HepG2 (cell line): ENCODE measurements at regions not wholly inside any gene's neighbourhood (a gene's known extent, or its start where the extent isn't known, plus 50 kb on each side); places are given as distances from the start of the nearest gene placed in this dataset.
A peak's percentile ranks its signal among the peaks of the same experiment; 100 is the strongest.

Source experiments
- CEBPG ChIP-seq: IDR thresholded peaks from 2 replicates; pipeline ENCODE4 v1.6.1; 2016
- CREM ChIP-seq, 2 experiments: sonication (generic) in 1 of 2; formaldehyde crosslinking in 1 of 2; IDR thresholded peaks; 2 replicates each; pipeline versions ENCODE4 v1.4.0 to v1.6.1; 2016 to 2020; ENCODE audit warnings: antibody characterized with exemption in 1 of 2, mild to moderate bottlenecking in 1 of 2, missing genetic modification reagents in 1 of 2
- MED1 ChIP-seq: sonication (generic); formaldehyde crosslinking; IDR thresholded peaks from 2 replicates; pipeline ENCODE4 v1.4.0; 2020; ENCODE audit warnings: missing genetic modification reagents
- MXD4 ChIP-seq: IDR thresholded peaks from 2 replicates; pipeline ENCODE4 v1.6.1; 2016; ENCODE audit warnings: mild to moderate bottlenecking, missing biosample characterization, missing genetic modification reagents
- MYNN ChIP-seq: sonication (generic); formaldehyde crosslinking; IDR thresholded peaks from 2 replicates; pipeline ENCODE4 v1.4.0; 2020; ENCODE audit warnings: mild to moderate bottlenecking, low read depth, missing genetic modification reagents
- NCOA2 ChIP-seq: sonication (generic); formaldehyde crosslinking; IDR thresholded peaks from 2 replicates; pipeline ENCODE4 v1.8.0; 2022; ENCODE audit warnings: inconsistent platforms
- NR2F2 ChIP-seq: IDR thresholded peaks from 2 replicates; pipeline ENCODE4 v1.6.1; 2012; ENCODE audit warnings: low read depth, inconsistent platforms, borderline replicate concordance
- PCBP1 ChIP-seq: fragments of 200-400 bp; formaldehyde crosslinking; IDR thresholded peaks from 2 replicates; pipeline ENCODE4 v1.6.1; 2017; ENCODE audit warnings: mild to moderate bottlenecking, low read depth, low read length, borderline replicate concordance
- PHF21A ChIP-seq: sonication (generic); formaldehyde crosslinking; IDR thresholded peaks from 2 replicates; pipeline ENCODE4 v1.5.0; 2020; ENCODE audit warnings: mild to moderate bottlenecking, missing genetic modification reagents
- REXO4 ChIP-seq: sonication (generic); formaldehyde crosslinking; IDR thresholded peaks from 2 replicates; pipeline ENCODE4 v1.8.0; 2022; ENCODE audit warnings: missing genetic modification reagents, mild to moderate bottlenecking, borderline replicate concordance
- RXRA ChIP-seq: sonication (generic); formaldehyde crosslinking; IDR thresholded peaks from 2 replicates; pipeline ENCODE4 v1.5.1; 2020; ENCODE audit warnings: missing genetic modification reagents
- SOX5 ChIP-seq: IDR thresholded peaks from 2 replicates; pipeline ENCODE4 v1.6.1; 2016; ENCODE audit warnings: borderline replicate concordance
- TBX2 ChIP-seq: sonication (generic); formaldehyde crosslinking; IDR thresholded peaks from 2 replicates; pipeline ENCODE4 v1.5.0; 2020; ENCODE audit warnings: missing genetic modification reagents, mild to moderate bottlenecking, borderline replicate concordance
- TEAD2 ChIP-seq: sonication (generic); formaldehyde crosslinking; IDR thresholded peaks from 2 replicates; pipeline ENCODE4 v1.9.0; 2021; ENCODE audit warnings: missing genetic modification reagents
- ZFP37 ChIP-seq: sonication (generic); formaldehyde crosslinking; IDR thresholded peaks from 2 replicates; pipeline ENCODE4 v1.4.0; 2020; ENCODE audit warnings: missing genetic modification reagents, borderline replicate concordance
- ZMYM3 ChIP-seq: sonication (generic); formaldehyde crosslinking; IDR thresholded peaks from 2 replicates; pipeline ENCODE4 v1.5.1; 2020; ENCODE audit warnings: mild to moderate bottlenecking, missing genetic modification reagents
- ZNF136 ChIP-seq: sonication (generic); formaldehyde crosslinking; IDR thresholded peaks from 2 replicates; pipeline ENCODE4 v1.8.1; 2022; ENCODE audit warnings: low read depth, mild to moderate bottlenecking, moderate library complexity, missing genetic modification reagents
- ZNF468 ChIP-seq: sonication (generic); formaldehyde crosslinking; IDR thresholded peaks from 2 replicates; pipeline ENCODE4 v1.8.0; 2022; ENCODE audit warnings: mild to moderate bottlenecking, moderate library complexity, missing genetic modification reagents
- ZNF749 ChIP-seq: sonication (generic); formaldehyde crosslinking; IDR thresholded peaks from 2 replicates; pipeline ENCODE4 v1.8.0; 2022; ENCODE audit warnings: mild to moderate bottlenecking, missing genetic modification reagents, moderate library complexity, borderline replicate concordance
- TF ChIP-seq, protein P1 (sequence below): sonication (generic); formaldehyde crosslinking; IDR thresholded peaks from 2 replicates; pipeline ENCODE4 v1.9.0; 2022; ENCODE audit warnings: low read depth, missing genetic modification reagents
- TF ChIP-seq, protein P2 (sequence below): sonication (generic); formaldehyde crosslinking; conservative IDR thresholded peaks from 2 replicates; pipeline ENCODE4 v1.8.0; 2022; ENCODE audit warnings: low read depth, missing genetic modification reagents
- TF ChIP-seq, protein P3 (sequence below): sonication (generic); formaldehyde crosslinking; IDR thresholded peaks from 2 replicates; pipeline ENCODE4 v1.4.0; 2020; ENCODE audit warnings: missing genetic modification reagents
- TF ChIP-seq, protein P4 (sequence below): sonication (generic); formaldehyde crosslinking; conservative IDR thresholded peaks from 2 replicates; pipeline ENCODE4 v1.4.0; 2020; ENCODE audit warnings: mild to moderate bottlenecking, missing genetic modification reagents, moderate library complexity

DNA sequence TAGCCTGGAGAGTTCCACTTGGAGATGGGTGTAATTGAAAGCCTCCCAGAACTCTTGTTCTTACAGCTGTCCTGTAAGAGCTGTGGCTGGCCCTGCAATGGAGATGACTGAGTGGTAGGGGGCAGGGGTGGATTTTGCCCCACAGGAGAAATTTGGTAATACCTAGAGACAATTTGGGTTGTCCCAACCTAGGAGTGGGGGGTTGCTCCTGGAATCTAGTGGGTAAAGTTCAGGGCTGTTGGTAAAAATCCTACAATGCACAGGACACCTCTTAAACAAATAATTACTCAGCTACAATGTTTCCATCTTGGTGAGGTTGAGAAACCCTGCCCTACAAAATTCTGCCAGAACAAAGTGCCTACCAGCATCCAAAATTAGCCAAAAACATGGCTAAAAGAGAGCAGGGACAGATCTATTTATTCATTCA, 181.1 kb upstream of the SH3BP4 start (continued):
- TF ChIP-seq ZMYM3 (CRISPR knock-in tag) (peak; percentile 61; the same call in 1 of the 2 replicates), MXD4 (CRISPR knock-in tag) (no peak), MYNN (CRISPR knock-in tag) (no peak), TBX2 (CRISPR knock-in tag) (peak; percentile 78), PHF21A (peak; percentile 86), ZNF136 (0 out of 2 replicates have a peak, but pooled peaks have one; percentile 38), NCOA2 (CRISPR knock-in tag) (peak; percentile 86; the same call in 1 of the 2 replicates), TEAD2 (CRISPR knock-in tag) (no peak), RXRA (CRISPR knock-in tag) (no peak), CEBPG (CRISPR knock-in tag) (peak; percentile 31; the same call in 1 of the 2 replicates), REXO4 (no peak), MED1 (CRISPR knock-in tag) (no peak; the same call in 1 of the 2 replicates), ZNF749 (CRISPR knock-in tag) (no peak), ZNF468 (CRISPR knock-in tag) (no peak), NR2F2 (peak; percentile 30; the same call in 1 of the 2 replicates), ZFP37 (CRISPR knock-in tag) (no peak), PCBP1 (no peak), SOX5 (CRISPR knock-in tag) (peak; percentile 61; the same call in 1 of the 2 replicates), CREM (IDR thresholded peaks at IDR 0.05) (peak; percentile 52; the same call in 1 of the 2 replicates), CREM (CRISPR knock-in tag; IDR thresholded peaks at IDR 0.05) (no peak)
- TF ChIP-seq, protein P1, sequence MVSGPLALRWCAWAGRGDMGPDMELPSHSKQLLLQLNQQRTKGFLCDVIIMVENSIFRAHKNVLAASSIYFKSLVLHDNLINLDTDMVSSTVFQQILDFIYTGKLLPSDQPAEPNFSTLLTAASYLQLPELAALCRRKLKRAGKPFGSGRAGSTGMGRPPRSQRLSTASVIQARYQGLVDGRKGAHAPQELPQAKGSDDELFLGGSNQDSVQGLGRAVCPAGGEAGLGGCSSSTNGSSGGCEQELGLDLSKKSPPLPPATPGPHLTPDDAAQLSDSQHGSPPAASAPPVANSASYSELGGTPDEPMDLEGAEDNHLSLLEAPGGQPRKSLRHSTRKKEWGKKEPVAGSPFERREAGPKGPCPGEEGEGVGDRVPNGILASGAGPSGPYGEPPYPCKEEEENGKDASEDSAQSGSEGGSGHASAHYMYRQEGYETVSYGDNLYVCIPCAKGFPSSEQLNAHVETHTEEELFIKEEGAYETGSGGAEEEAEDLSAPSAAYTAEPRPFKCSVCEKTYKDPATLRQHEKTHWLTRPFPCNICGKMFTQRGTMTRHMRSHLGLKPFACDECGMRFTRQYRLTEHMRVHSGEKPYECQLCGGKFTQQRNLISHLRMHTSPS (CRISPR knock-in tag) = 0 out of 2 replicates have a peak, but pooled peaks have one; percentile 22
- TF ChIP-seq, protein P2, sequence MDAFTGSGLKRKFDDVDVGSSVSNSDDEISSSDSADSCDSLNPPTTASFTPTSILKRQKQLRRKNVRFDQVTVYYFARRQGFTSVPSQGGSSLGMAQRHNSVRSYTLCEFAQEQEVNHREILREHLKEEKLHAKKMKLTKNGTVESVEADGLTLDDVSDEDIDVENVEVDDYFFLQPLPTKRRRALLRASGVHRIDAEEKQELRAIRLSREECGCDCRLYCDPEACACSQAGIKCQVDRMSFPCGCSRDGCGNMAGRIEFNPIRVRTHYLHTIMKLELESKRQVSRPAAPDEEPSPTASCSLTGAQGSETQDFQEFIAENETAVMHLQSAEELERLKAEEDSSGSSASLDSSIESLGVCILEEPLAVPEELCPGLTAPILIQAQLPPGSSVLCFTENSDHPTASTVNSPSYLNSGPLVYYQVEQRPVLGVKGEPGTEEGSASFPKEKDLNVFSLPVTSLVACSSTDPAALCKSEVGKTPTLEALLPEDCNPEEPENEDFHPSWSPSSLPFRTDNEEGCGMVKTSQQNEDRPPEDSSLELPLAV (CRISPR knock-in tag) = no peak
- TF ChIP-seq, protein P3, sequence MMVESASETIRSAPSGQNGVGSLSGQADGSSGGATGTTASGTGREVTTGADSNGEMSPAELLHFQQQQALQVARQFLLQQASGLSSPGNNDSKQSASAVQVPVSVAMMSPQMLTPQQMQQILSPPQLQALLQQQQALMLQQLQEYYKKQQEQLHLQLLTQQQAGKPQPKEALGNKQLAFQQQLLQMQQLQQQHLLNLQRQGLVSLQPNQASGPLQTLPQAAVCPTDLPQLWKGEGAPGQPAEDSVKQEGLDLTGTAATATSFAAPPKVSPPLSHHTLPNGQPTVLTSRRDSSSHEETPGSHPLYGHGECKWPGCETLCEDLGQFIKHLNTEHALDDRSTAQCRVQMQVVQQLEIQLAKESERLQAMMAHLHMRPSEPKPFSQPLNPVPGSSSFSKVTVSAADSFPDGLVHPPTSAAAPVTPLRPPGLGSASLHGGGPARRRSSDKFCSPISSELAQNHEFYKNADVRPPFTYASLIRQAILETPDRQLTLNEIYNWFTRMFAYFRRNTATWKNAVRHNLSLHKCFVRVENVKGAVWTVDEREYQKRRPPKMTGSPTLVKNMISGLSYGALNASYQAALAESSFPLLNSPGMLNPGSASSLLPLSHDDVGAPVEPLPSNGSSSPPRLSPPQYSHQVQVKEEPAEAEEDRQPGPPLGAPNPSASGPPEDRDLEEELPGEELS = peak; percentile 42; the same call in 1 of the 2 replicates
- TF ChIP-seq, protein P4, sequence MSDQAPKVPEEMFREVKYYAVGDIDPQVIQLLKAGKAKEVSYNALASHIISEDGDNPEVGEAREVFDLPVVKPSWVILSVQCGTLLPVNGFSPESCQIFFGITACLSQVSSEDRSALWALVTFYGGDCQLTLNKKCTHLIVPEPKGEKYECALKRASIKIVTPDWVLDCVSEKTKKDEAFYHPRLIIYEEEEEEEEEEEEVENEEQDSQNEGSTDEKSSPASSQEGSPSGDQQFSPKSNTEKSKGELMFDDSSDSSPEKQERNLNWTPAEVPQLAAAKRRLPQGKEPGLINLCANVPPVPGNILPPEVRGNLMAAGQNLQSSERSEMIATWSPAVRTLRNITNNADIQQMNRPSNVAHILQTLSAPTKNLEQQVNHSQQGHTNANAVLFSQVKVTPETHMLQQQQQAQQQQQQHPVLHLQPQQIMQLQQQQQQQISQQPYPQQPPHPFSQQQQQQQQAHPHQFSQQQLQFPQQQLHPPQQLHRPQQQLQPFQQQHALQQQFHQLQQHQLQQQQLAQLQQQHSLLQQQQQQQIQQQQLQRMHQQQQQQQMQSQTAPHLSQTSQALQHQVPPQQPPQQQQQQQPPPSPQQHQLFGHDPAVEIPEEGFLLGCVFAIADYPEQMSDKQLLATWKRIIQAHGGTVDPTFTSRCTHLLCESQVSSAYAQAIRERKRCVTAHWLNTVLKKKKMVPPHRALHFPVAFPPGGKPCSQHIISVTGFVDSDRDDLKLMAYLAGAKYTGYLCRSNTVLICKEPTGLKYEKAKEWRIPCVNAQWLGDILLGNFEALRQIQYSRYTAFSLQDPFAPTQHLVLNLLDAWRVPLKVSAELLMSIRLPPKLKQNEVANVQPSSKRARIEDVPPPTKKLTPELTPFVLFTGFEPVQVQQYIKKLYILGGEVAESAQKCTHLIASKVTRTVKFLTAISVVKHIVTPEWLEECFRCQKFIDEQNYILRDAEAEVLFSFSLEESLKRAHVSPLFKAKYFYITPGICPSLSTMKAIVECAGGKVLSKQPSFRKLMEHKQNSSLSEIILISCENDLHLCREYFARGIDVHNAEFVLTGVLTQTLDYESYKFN = peak; percentile 59
